Neural crest cell (in vitro differentiated cells): ENCODE measurements at regions not wholly inside any gene's neighbourhood (a gene's known extent, or its start where the extent isn't known, plus 50 kb on each side); places are given as distances from the start of the nearest gene placed in this dataset.

ENCODE experiments used
- DNase-seq: peaks from one replicate; pipeline ENCODE4 v3.0.0; 2021; ENCODE audit warnings: low read depth, mixed read lengths, low spot score
- H3K27ac Mint-ChIP-seq: one replicate; pipeline ENCODE4 v1.8.0; 2021; ENCODE audit warnings: mild to moderate bottlenecking, mixed read lengths; ENCODE audit not compliant: unreplicated experiment
- H3K27me3 Mint-ChIP-seq: 2 replicates; pipeline ENCODE4 v1.8.0; 2021; ENCODE audit warnings: low read depth, mild to moderate bottlenecking, mixed read lengths
- H3K36me3 Mint-ChIP-seq: 2 replicates; pipeline ENCODE4 v1.8.0; 2021; ENCODE audit warnings: low read depth, mild to moderate bottlenecking, mixed read lengths
- H3K4me1 Mint-ChIP-seq: 2 replicates; pipeline ENCODE4 v1.8.0; 2021; ENCODE audit warnings: mixed read lengths
- H3K4me3 Mint-ChIP-seq: one replicate; pipeline ENCODE4 v1.8.0; 2021; ENCODE audit warnings: mild to moderate bottlenecking, mixed read lengths
- H3K9me3 Mint-ChIP-seq: 2 replicates; pipeline ENCODE4 v1.8.0; 2021; ENCODE audit warnings: mixed read lengths
- TF ChIP-seq, protein P1 (sequence below): fragments of 200-600 bp; sonication (generic); conservative IDR thresholded peaks from 2 replicates; pipeline ENCODE4 v1.5.0; 2021; ENCODE audit warnings: antibody characterized with exemption, mild to moderate bottlenecking

DNA sequence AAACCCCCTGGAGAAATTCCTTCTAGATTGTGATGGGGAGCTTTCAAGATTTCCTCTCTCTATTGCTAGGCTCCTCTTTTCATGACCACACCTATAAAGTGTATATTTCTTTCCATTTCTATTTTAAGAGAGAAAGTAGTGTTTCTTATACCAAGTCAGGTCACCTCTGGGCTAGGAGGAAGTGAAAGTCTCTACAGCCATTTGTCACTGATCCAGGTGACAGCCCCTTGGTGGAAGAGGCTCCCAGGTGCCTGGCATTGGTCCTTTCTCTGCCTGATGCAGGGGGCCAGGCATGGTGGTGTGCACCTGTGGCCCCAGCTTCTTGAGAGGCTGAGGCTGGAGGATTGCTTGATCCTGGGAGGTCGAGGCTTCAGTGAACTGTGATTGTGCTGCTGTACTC is 64.7 kb downstream of the DHCR7 start:
- Mint-ChIP-seq H3K4me1 (no peaks in the 10 kb centered on the region), H3K27ac (no peak overlapping the region), H3K9me3 (peaks cover 11% of the 10 kb centered on the region), H3K4me3 (no peak overlapping the region), H3K27me3 (peaks cover 26% of the 10 kb centered on the region), H3K36me3 (no peaks in the 10 kb centered on the region)
- TF ChIP-seq, protein P1, sequence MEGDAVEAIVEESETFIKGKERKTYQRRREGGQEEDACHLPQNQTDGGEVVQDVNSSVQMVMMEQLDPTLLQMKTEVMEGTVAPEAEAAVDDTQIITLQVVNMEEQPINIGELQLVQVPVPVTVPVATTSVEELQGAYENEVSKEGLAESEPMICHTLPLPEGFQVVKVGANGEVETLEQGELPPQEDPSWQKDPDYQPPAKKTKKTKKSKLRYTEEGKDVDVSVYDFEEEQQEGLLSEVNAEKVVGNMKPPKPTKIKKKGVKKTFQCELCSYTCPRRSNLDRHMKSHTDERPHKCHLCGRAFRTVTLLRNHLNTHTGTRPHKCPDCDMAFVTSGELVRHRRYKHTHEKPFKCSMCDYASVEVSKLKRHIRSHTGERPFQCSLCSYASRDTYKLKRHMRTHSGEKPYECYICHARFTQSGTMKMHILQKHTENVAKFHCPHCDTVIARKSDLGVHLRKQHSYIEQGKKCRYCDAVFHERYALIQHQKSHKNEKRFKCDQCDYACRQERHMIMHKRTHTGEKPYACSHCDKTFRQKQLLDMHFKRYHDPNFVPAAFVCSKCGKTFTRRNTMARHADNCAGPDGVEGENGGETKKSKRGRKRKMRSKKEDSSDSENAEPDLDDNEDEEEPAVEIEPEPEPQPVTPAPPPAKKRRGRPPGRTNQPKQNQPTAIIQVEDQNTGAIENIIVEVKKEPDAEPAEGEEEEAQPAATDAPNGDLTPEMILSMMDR, result no peak
- no peak for DNase-seq

GRCh38 chr11:71381781-71382505 is 66.2 kb downstream of the DHCR7 start:
- TF ChIP-seq, protein P1, result no peak
- Mint-ChIP-seq H3K9me3 (peaks cover 10% of the 10 kb centered on the region), H3K27ac (no peak overlapping the region), H3K36me3 (no peaks in the 10 kb centered on the region), H3K27me3 (peaks cover 27% of the 10 kb centered on the region), H3K4me1 (no peaks in the 10 kb centered on the region), H3K4me3 (no peak overlapping the region)
- DNase-seq, result no peak

DNA sequence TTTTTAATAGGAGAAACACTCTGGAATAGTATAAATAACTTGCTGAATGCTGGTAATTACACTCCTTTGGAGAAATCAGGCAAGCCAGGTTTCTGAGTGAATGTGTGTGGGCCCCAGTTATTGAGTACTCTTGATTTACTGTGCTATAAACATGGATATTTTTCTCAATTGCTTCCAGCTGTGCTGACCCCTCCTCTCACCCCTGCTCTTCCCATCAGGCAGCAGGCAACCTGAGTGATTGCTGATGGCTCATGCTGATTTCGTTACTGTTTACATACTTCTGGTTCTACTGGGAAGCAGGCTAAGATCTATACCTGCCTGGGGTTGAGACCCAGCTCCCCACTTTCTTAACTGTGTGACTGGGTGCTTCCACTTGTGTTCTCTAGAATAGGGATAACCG is 68.5 kb downstream of the DHCR7 start:
- Mint-ChIP-seq H3K27ac (no peak overlapping the region), H3K9me3 (peaks cover 16% of the 10 kb centered on the region), H3K4me1 (no peaks in the 10 kb centered on the region), H3K27me3 (peaks cover 39% of the 10 kb centered on the region), H3K36me3 (no peaks in the 10 kb centered on the region), H3K4me3 (no peak overlapping the region)
- no peak for DNase-seq
- TF ChIP-seq, protein P1, result no peak

- Mint-ChIP-seq H3K27me3 (peaks cover 30% of the 10 kb centered on the region), H3K36me3 (no peaks in the 10 kb centered on the region), H3K27ac (no peak overlapping the region), H3K4me1 (no peaks in the 10 kb centered on the region), H3K9me3 (peaks cover 13% of the 10 kb centered on the region), H3K4me3 (no peak overlapping the region)
- no peak for DNase-seq
- TF ChIP-seq, protein P1, result no peak
Measured at GRCh38 chr11:71373791-71374454, 74.3 kb downstream of the DHCR7 start.

GRCh38 chr11:71372693-71373657 is 75.2 kb downstream of the DHCR7 start:
- no peak for DNase-seq
- Mint-ChIP-seq H3K4me1 (no peaks in the 10 kb centered on the region), H3K27me3 (peaks cover 25% of the 10 kb centered on the region), H3K9me3 (peaks cover 8% of the 10 kb centered on the region), H3K36me3 (no peaks in the 10 kb centered on the region), H3K27ac (no peak overlapping the region), H3K4me3 (no peak overlapping the region)
- TF ChIP-seq, protein P1, result peak; percentile 60
